Liver (tissue), 8 donors: ENCODE measurements at regions not wholly inside any gene's neighbourhood (a gene's known extent, or its start where the extent isn't known, plus 50 kb on each side); places are given as distances from the start of the nearest gene placed in this dataset.

ENCODE experiments used
- DNase-seq: peaks from one replicate; pipeline ENCODE4 v3.0.0-alpha.2; 2017; ENCODE audit warnings: low spot score
- H3K27ac ChIP-seq, 2 donors: one replicate each; pipeline ENCODE4 v1.7.0; 2013; ENCODE audit warnings: inconsistent platforms in 2 of 2, low read length in 2 of 2, control low read depth in 1 of 2, low read depth in 1 of 2, mild to moderate bottlenecking in 1 of 2
- H3K27me3 ChIP-seq, 4 donors: one replicate each; pipeline versions ENCODE4 v1.6.1 to v1.7.0; 2013; ENCODE audit warnings: low read length in 3 of 4, inconsistent platforms in 1 of 4, mild to moderate bottlenecking in 1 of 4, moderate library complexity in 1 of 4; ENCODE audit not compliant: control insufficient read depth in 4 of 4, insufficient read depth in 4 of 4
- H3K36me3 ChIP-seq, 4 donors: one replicate each; pipeline versions ENCODE4 v1.6.1 to v1.7.0; 2013; ENCODE audit warnings: low read length in 3 of 4, mild to moderate bottlenecking in 3 of 4, low read depth in 1 of 4, moderate library complexity in 1 of 4; ENCODE audit not compliant: control insufficient read depth in 4 of 4, insufficient read depth in 3 of 4
- H3K4me1 ChIP-seq, 4 donors: one replicate each; pipeline versions ENCODE4 v1.6.1 to v1.7.0; 2013; ENCODE audit warnings: low read length in 3 of 4, mild to moderate bottlenecking in 3 of 4, moderate library complexity in 1 of 4; ENCODE audit not compliant: control insufficient read depth in 4 of 4, insufficient read depth in 4 of 4
- H3K4me3 ChIP-seq, 3 donors: one replicate each; pipeline versions ENCODE4 v1.6.1 to v1.7.0; 2013; ENCODE audit warnings: low read length in 3 of 3, control low read depth in 1 of 3, low read depth in 1 of 3, mild to moderate bottlenecking in 1 of 3
- H3K9ac ChIP-seq, 2 donors: one replicate each; pipeline ENCODE4 v1.7.0; 2013; ENCODE audit warnings: low read length in 2 of 2, mild to moderate bottlenecking in 2 of 2, moderate library complexity in 2 of 2, control low read depth in 1 of 2, low read depth in 1 of 2
- H3K9me3 ChIP-seq, 4 donors: one replicate each; pipeline versions ENCODE4 v1.6.1 to v1.7.0; 2013; ENCODE audit warnings: low read length in 3 of 4; ENCODE audit not compliant: control insufficient read depth in 4 of 4
- EGR1 ChIP-seq, 2 donors: IDR thresholded peaks; 2 replicates each; pipeline ENCODE4 v1.6.1; 2016 to 2018; ENCODE audit warnings: antibody characterized with exemption in 2 of 2, low read depth in 2 of 2
- FOXA1 ChIP-seq: IDR thresholded peaks from 2 replicates; pipeline ENCODE4 v1.6.1; 2016; ENCODE audit warnings: antibody characterized with exemption
- FOXA2 ChIP-seq: IDR thresholded peaks from 2 replicates; pipeline ENCODE4 v1.6.1; 2016; ENCODE audit warnings: antibody characterized with exemption
- GABPA ChIP-seq, 2 donors: IDR thresholded peaks in 1 of 2; conservative IDR thresholded peaks in 1 of 2; 2 replicates each; pipeline ENCODE4 v1.6.1; 2016; ENCODE audit warnings: antibody characterized with exemption in 2 of 2, mild to moderate bottlenecking in 1 of 2, moderate library complexity in 1 of 2
- HNF4A ChIP-seq, 2 donors: conservative IDR thresholded peaks; 2 replicates each; pipeline ENCODE4 v1.6.1; 2016; ENCODE audit warnings: antibody characterized with exemption in 2 of 2, mild to moderate bottlenecking in 2 of 2
- HNF4G ChIP-seq: IDR thresholded peaks from 2 replicates; pipeline ENCODE4 v1.6.1; 2016; ENCODE audit warnings: antibody characterized with exemption
- JUND ChIP-seq, 2 donors: IDR thresholded peaks; 2 replicates each; pipeline ENCODE4 v1.6.1; 2016; ENCODE audit warnings: antibody characterized with exemption in 2 of 2
- NR2F2 ChIP-seq: IDR thresholded peaks from 2 replicates; pipeline ENCODE4 v1.6.1; 2016; ENCODE audit warnings: antibody characterized with exemption
- RAD21 ChIP-seq, 2 donors: IDR thresholded peaks; 2 replicates each; pipeline ENCODE4 v1.6.1; 2016; ENCODE audit warnings: antibody characterized with exemption in 2 of 2, mild to moderate bottlenecking in 2 of 2
- RXRA ChIP-seq, 2 donors: IDR thresholded peaks; 2 replicates each; pipeline ENCODE4 v1.6.1; 2017 to 2018; ENCODE audit warnings: antibody characterized with exemption in 2 of 2, mild to moderate bottlenecking in 1 of 2
- SP1 ChIP-seq: IDR thresholded peaks from 2 replicates; pipeline ENCODE4 v1.6.1; 2018; ENCODE audit warnings: antibody characterized with exemption, mild to moderate bottlenecking
- TAF1 ChIP-seq: conservative IDR thresholded peaks from 2 replicates; pipeline ENCODE4 v1.6.1; 2016; ENCODE audit warnings: antibody characterized with exemption, mild to moderate bottlenecking
- YY1 ChIP-seq: IDR thresholded peaks from 2 replicates; pipeline ENCODE4 v1.6.1; 2016; ENCODE audit warnings: antibody characterized with exemption, mild to moderate bottlenecking
- WGBS: extraction: QIAGEN DNeasy Blood & Tissue Kit; methylation state at CpG from one replicate; pipeline ENCODE4 v1.1.7; 2013; 5-methylcytosine and 5-hydroxymethylcytosine counted together
- TF ChIP-seq, protein P1 (sequence below): IDR thresholded peaks from 2 replicates; pipeline ENCODE4 v1.6.1; 2016; ENCODE audit warnings: antibody characterized with exemption
- TF ChIP-seq, protein P2 (sequence below): IDR thresholded peaks from 2 replicates; pipeline ENCODE4 v1.6.1; 2016; ENCODE audit warnings: antibody characterized with exemption
- TF ChIP-seq, protein P3 (sequence below): fragments of 150-350 bp; IDR thresholded peaks from 2 replicates; pipeline ENCODE4 v1.5.1; 2017; ENCODE audit warnings: improper control_type of control experiment, low read depth, low read length; ENCODE audit not compliant: missing input control
- TF ChIP-seq, protein P4 (sequence below): IDR thresholded peaks from 2 replicates; pipeline ENCODE4 v1.6.1; 2016; ENCODE audit warnings: antibody characterized with exemption
- TF ChIP-seq, protein P5 (sequence below): IDR thresholded peaks from 2 replicates; pipeline ENCODE4 v1.6.1; 2016; ENCODE audit warnings: antibody characterized with exemption, mild to moderate bottlenecking
- donor health status: healthy.
- donor health status: healthy.
- donor health status: healthy.
- donor health status: healthy.
- donor health status: healthy.

DNA sequence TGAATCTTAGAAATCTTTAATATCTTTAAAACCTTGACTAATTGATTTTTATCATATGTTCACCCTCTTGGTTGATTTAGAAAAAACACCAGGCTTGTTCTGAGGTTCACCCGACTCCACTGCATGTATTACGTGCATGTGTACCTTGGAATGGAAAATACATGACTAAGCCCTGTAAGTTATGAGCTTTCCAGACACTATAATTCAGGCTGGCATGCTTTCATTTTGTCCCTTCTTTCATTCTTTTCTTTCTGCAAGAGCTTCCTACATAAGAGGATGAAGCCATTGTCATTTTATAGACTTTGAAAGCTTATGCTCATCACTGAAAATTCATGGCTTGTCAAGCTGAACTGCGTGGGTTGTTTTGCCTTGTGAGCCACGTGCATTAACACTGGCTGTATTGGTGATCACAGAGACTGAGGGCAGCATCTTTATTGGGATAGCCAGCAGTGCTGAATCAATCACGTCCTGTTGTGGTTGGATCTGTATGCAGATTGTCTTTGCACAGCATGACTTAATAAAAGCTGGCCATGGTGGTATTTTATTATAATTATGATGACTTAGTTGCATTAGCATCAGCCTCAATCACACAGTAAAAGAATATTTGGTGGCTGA, 141.9 kb downstream of the SLIT2 start:
- Histone ChIP-seq H3K4me3 (no peak overlapping the region), H3K27ac (no peak overlapping the region), H3K9me3 (no peaks in the 10 kb centered on the region), H3K36me3 (no peaks in the 10 kb centered on the region), H3K9ac (no peak overlapping the region), H3K4me1 (no peaks in the 10 kb centered on the region), H3K27me3 (peaks cover 0 to 12% (median 0%) of the 10 kb centered on the region in 4 donors)
- DNase-seq = no peak
- 64% methylated on average over 5 of the region's 5 CpGs for WGBS
- TF ChIP-seq NR2F2 (no peak), EGR1 (IDR thresholded peaks at IDR 0.05; ENCODE audit: low read depth in 2 of 2) (no peak), TAF1 (no peak), GABPA (IDR thresholded peaks at IDR 0.05 in 1 of 2, conservative IDR thresholded peaks at IDR 0.05 in 1 of 2) (no peak), RAD21 (IDR thresholded peaks at IDR 0.05) (no peak), SP1 (no peak), FOXA1 (no peak), RXRA (IDR thresholded peaks at IDR 0.05) (no peak), HNF4G (no peak), JUND (IDR thresholded peaks at IDR 0.05) (no peak), HNF4A (conservative IDR thresholded peaks at IDR 0.05) (no peak), YY1 (no peak), FOXA2 (no peak)
- TF ChIP-seq, protein P1, sequence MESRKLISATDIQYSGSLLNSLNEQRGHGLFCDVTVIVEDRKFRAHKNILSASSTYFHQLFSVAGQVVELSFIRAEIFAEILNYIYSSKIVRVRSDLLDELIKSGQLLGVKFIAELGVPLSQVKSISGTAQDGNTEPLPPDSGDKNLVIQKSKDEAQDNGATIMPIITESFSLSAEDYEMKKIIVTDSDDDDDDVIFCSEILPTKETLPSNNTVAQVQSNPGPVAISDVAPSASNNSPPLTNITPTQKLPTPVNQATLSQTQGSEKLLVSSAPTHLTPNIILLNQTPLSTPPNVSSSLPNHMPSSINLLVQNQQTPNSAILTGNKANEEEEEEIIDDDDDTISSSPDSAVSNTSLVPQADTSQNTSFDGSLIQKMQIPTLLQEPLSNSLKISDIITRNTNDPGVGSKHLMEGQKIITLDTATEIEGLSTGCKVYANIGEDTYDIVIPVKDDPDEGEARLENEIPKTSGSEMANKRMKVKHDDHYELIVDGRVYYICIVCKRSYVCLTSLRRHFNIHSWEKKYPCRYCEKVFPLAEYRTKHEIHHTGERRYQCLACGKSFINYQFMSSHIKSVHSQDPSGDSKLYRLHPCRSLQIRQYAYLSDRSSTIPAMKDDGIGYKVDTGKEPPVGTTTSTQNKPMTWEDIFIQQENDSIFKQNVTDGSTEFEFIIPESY = no peak
- TF ChIP-seq, protein P2, sequence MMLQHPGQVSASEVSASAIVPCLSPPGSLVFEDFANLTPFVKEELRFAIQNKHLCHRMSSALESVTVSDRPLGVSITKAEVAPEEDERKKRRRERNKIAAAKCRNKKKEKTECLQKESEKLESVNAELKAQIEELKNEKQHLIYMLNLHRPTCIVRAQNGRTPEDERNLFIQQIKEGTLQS = no peak
- TF ChIP-seq, protein P3, sequence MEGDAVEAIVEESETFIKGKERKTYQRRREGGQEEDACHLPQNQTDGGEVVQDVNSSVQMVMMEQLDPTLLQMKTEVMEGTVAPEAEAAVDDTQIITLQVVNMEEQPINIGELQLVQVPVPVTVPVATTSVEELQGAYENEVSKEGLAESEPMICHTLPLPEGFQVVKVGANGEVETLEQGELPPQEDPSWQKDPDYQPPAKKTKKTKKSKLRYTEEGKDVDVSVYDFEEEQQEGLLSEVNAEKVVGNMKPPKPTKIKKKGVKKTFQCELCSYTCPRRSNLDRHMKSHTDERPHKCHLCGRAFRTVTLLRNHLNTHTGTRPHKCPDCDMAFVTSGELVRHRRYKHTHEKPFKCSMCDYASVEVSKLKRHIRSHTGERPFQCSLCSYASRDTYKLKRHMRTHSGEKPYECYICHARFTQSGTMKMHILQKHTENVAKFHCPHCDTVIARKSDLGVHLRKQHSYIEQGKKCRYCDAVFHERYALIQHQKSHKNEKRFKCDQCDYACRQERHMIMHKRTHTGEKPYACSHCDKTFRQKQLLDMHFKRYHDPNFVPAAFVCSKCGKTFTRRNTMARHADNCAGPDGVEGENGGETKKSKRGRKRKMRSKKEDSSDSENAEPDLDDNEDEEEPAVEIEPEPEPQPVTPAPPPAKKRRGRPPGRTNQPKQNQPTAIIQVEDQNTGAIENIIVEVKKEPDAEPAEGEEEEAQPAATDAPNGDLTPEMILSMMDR = no peak
- TF ChIP-seq, protein P4, sequence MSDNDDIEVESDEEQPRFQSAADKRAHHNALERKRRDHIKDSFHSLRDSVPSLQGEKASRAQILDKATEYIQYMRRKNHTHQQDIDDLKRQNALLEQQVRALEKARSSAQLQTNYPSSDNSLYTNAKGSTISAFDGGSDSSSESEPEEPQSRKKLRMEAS = no peak
- TF ChIP-seq, protein P5, sequence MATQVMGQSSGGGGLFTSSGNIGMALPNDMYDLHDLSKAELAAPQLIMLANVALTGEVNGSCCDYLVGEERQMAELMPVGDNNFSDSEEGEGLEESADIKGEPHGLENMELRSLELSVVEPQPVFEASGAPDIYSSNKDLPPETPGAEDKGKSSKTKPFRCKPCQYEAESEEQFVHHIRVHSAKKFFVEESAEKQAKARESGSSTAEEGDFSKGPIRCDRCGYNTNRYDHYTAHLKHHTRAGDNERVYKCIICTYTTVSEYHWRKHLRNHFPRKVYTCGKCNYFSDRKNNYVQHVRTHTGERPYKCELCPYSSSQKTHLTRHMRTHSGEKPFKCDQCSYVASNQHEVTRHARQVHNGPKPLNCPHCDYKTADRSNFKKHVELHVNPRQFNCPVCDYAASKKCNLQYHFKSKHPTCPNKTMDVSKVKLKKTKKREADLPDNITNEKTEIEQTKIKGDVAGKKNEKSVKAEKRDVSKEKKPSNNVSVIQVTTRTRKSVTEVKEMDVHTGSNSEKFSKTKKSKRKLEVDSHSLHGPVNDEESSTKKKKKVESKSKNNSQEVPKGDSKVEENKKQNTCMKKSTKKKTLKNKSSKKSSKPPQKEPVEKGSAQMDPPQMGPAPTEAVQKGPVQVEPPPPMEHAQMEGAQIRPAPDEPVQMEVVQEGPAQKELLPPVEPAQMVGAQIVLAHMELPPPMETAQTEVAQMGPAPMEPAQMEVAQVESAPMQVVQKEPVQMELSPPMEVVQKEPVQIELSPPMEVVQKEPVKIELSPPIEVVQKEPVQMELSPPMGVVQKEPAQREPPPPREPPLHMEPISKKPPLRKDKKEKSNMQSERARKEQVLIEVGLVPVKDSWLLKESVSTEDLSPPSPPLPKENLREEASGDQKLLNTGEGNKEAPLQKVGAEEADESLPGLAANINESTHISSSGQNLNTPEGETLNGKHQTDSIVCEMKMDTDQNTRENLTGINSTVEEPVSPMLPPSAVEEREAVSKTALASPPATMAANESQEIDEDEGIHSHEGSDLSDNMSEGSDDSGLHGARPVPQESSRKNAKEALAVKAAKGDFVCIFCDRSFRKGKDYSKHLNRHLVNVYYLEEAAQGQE = no peak
